ENCODE measurements at regions not wholly inside any gene's neighbourhood (a gene's known extent, or its start where the extent isn't known, plus 50 kb on each side); places are given as distances from the start of the nearest gene placed in this dataset.

- DNase-seq: no peak
These were observed 287.1 kb upstream of the ZNF462 start for GRCh38 chr9:106575823-106576222.

GRCh38 chr9:106576232-106576760 is 286.7 kb upstream of the ZNF462 start:
- no peak for DNase-seq

- no peak for DNase-seq
These were observed 285.8 kb upstream of the ZNF462 start for GRCh38 chr9:106577121-106577520.

GRCh38 chr9:106580546-106580945 is 282.4 kb upstream of the ZNF462 start:
- no peak for DNase-seq

- no peak for DNase-seq
These were observed 281.0 kb upstream of the ZNF462 start for GRCh38 chr9:106581973-106582372.

- DNase-seq: no peak
These were observed 279.2 kb upstream of the ZNF462 start for GRCh38 chr9:106583751-106584150.

GRCh38 chr9:106587042-106587441 is 275.9 kb upstream of the ZNF462 start:
- DNase-seq: no peak

GRCh38 chr9:106588626-106589025 is 274.3 kb upstream of the ZNF462 start:
- DNase-seq: no peak

GRCh38 chr9:106590759-106591505 is 272.0 kb upstream of the ZNF462 start:
- DNase-seq: no peak

GRCh38 chr9:106593201-106593600 is 269.8 kb upstream of the ZNF462 start:
- DNase-seq: no peak

GRCh38 chr9:106596984-106597383 is 266.0 kb upstream of the ZNF462 start:
- DNase-seq: no peak

GRCh38 chr9:106600955-106601560 is 261.9 kb upstream of the ZNF462 start:
- DNase-seq: no peak

- no peak for DNase-seq
These were observed 260.6 kb upstream of the ZNF462 start for GRCh38 chr9:106602344-106602743.

GRCh38 chr9:106613250-106613737 is 249.7 kb upstream of the ZNF462 start:
- DNase-seq: peak; percentile 26

- no peak for DNase-seq
These were observed 247.7 kb upstream of the ZNF462 start for GRCh38 chr9:106615118-106615889.

GRCh38 chr9:106616026-106616425 is 246.9 kb upstream of the ZNF462 start:
- no peak for DNase-seq

- no peak for DNase-seq
These were observed 246.1 kb upstream of the ZNF462 start for GRCh38 chr9:106616851-106617345.

- DNase-seq: no peak
These were observed 243.8 kb upstream of the ZNF462 start for GRCh38 chr9:106619211-106619610.

GRCh38 chr9:106620081-106620480 is 242.9 kb upstream of the ZNF462 start:
- no peak for DNase-seq

GRCh38 chr9:106620866-106621265 is 242.1 kb upstream of the ZNF462 start:
- DNase-seq: no peak

GRCh38 chr9:106621313-106622163 is 241.4 kb upstream of the ZNF462 start:
- no peak for DNase-seq

GRCh38 chr9:106622164-106622487 is 240.8 kb upstream of the ZNF462 start:
- DNase-seq: no peak

- no peak for DNase-seq
These were observed 239.4 kb upstream of the ZNF462 start for GRCh38 chr9:106623558-106623957.

Data from NCI-H510A treated with DMSO at 0.1 percent for 48 hours (cell line).